ENCODE measurements at regions not wholly inside any gene's neighbourhood (a gene's known extent, or its start where the extent isn't known, plus 50 kb on each side); places are given as distances from the start of the nearest gene placed in this dataset.

GRCh38 chr12:114743289-114743688 lies 59.3 kb upstream of the TBX3 start:
- TF ChIP-seq TCF12 (IDR thresholded peaks at IDR 0.05): no peak
- TF ChIP-seq, protein P1, sequence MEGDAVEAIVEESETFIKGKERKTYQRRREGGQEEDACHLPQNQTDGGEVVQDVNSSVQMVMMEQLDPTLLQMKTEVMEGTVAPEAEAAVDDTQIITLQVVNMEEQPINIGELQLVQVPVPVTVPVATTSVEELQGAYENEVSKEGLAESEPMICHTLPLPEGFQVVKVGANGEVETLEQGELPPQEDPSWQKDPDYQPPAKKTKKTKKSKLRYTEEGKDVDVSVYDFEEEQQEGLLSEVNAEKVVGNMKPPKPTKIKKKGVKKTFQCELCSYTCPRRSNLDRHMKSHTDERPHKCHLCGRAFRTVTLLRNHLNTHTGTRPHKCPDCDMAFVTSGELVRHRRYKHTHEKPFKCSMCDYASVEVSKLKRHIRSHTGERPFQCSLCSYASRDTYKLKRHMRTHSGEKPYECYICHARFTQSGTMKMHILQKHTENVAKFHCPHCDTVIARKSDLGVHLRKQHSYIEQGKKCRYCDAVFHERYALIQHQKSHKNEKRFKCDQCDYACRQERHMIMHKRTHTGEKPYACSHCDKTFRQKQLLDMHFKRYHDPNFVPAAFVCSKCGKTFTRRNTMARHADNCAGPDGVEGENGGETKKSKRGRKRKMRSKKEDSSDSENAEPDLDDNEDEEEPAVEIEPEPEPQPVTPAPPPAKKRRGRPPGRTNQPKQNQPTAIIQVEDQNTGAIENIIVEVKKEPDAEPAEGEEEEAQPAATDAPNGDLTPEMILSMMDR (IDR thresholded peaks at IDR 0.05): no peak
- TF ChIP-seq, protein P2, sequence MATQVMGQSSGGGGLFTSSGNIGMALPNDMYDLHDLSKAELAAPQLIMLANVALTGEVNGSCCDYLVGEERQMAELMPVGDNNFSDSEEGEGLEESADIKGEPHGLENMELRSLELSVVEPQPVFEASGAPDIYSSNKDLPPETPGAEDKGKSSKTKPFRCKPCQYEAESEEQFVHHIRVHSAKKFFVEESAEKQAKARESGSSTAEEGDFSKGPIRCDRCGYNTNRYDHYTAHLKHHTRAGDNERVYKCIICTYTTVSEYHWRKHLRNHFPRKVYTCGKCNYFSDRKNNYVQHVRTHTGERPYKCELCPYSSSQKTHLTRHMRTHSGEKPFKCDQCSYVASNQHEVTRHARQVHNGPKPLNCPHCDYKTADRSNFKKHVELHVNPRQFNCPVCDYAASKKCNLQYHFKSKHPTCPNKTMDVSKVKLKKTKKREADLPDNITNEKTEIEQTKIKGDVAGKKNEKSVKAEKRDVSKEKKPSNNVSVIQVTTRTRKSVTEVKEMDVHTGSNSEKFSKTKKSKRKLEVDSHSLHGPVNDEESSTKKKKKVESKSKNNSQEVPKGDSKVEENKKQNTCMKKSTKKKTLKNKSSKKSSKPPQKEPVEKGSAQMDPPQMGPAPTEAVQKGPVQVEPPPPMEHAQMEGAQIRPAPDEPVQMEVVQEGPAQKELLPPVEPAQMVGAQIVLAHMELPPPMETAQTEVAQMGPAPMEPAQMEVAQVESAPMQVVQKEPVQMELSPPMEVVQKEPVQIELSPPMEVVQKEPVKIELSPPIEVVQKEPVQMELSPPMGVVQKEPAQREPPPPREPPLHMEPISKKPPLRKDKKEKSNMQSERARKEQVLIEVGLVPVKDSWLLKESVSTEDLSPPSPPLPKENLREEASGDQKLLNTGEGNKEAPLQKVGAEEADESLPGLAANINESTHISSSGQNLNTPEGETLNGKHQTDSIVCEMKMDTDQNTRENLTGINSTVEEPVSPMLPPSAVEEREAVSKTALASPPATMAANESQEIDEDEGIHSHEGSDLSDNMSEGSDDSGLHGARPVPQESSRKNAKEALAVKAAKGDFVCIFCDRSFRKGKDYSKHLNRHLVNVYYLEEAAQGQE (IDR thresholded peaks at IDR 0.05; ENCODE audit: low read depth, low read length): no peak
- TF ChIP-seq ELF1 (IDR thresholded peaks at IDR 0.05): no peak
- no peak for TF ChIP-seq EZH2phosphoT487 (IDR thresholded peaks at IDR 0.05; ENCODE audit: borderline replicate concordance, low read depth)
- TF ChIP-seq IRF3 (IDR thresholded peaks at IDR 0.05; ENCODE audit: low read depth, low read length): no peak
- TF ChIP-seq SMC3 (IDR thresholded peaks at IDR 0.05; ENCODE audit: low read depth, low read length): no peak
- no peak for TF ChIP-seq POLR2AphosphoS5 (IDR thresholded peaks at IDR 0.05; ENCODE audit: low read depth, low read length)
- TF ChIP-seq, protein P3, sequence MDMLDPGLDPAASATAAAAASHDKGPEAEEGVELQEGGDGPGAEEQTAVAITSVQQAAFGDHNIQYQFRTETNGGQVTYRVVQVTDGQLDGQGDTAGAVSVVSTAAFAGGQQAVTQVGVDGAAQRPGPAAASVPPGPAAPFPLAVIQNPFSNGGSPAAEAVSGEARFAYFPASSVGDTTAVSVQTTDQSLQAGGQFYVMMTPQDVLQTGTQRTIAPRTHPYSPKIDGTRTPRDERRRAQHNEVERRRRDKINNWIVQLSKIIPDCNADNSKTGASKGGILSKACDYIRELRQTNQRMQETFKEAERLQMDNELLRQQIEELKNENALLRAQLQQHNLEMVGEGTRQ (IDR thresholded peaks at IDR 0.05; ENCODE audit: borderline replicate concordance, low read depth, low read length): no peak

Measured in SK-N-SH (cell line).